Suprapubic skin (tissue), 4 donors: ENCODE measurements at regions not wholly inside any gene's neighbourhood (a gene's known extent, or its start where the extent isn't known, plus 50 kb on each side); places are given as distances from the start of the nearest gene placed in this dataset.

Experiments used
- DNase-seq, 2 donors: peaks; one replicate each; pipeline ENCODE4 v3.0.0-alpha.2; 2019; ENCODE audit warnings: low spot score in 2 of 2
- H3K27ac ChIP-seq: fragments of 200-600 bp; sonication (generic); one replicate; pipeline ENCODE4 v1.5.1; 2019
- H3K27me3 ChIP-seq: fragments of 200-600 bp; sonication (generic); one replicate; pipeline ENCODE4 v1.5.1; 2019
- H3K36me3 ChIP-seq: fragments of 200-600 bp; sonication (generic); one replicate; pipeline ENCODE4 v1.5.1; 2019
- H3K4me1 ChIP-seq: fragments of 200-600 bp; sonication (generic); one replicate; pipeline ENCODE4 v1.5.1; 2019
- H3K4me3 ChIP-seq: fragments of 200-600 bp; sonication (generic); one replicate; pipeline ENCODE4 v1.5.1; 2019; ENCODE audit warnings: mild to moderate bottlenecking
- H3K9me3 ChIP-seq: fragments of 200-600 bp; sonication (generic); one replicate; pipeline ENCODE4 v1.5.1; 2019
- EP300 ChIP-seq: sonication (generic); formaldehyde crosslinking; IDR thresholded peaks from one replicate; pipeline ENCODE4 v1.6.1; 2017; ENCODE audit warnings: antibody characterized with exemption
- POLR2A ChIP-seq, 2 donors: fragments of 450-650 bp; IDR thresholded peaks; one replicate each; pipeline ENCODE4 v1.6.1; 2017; ENCODE audit warnings: antibody characterized with exemption in 2 of 2, mild to moderate bottlenecking in 2 of 2, moderate library complexity in 2 of 2
- POLR2AphosphoS5 ChIP-seq, 3 donors: sonication (generic); formaldehyde crosslinking; IDR thresholded peaks; one replicate each; pipeline ENCODE4 v1.6.1; 2017; ENCODE audit warnings: antibody characterized with exemption in 3 of 3
- WGBS: methylation state at CpG from one replicate; pipeline ENCODE4 v1.1.5; 2018; 5-methylcytosine and 5-hydroxymethylcytosine counted together
- TF ChIP-seq, protein P1 (sequence below), 2 donors: fragments of 200-600 bp in 1 of 2; fragments of 450-650 bp in 1 of 2; sonication (generic) in 1 of 2; IDR thresholded peaks; one replicate each; pipeline ENCODE4 v1.5.1; 2016 to 2019; ENCODE audit warnings: antibody characterized with exemption in 2 of 2, mild to moderate bottlenecking in 1 of 2, moderate library complexity in 1 of 2

DNA sequence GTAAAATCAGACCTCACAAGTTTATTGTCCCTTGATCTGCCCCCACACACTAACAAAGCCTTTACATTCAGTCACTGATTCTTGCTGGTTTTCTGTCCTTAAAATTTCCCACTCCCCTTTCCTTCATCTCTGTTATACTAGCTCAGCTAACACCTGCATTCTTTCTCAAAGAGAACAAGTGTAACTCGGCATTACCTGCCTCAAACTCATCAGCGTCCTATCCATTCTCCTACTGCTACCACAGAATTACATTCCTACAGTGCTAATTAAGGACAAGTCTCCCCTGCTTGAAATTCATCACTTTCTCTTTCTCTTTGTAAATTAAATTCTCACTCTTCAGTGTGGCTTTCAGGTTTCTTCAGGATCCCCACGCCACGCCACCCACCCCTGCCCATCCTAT is 773.2 kb downstream of the FRK start:
- no peaks in the 10 kb centered on the region for H3K36me3 ChIP-seq
- no peak overlapping the region for H3K27ac ChIP-seq
- TF ChIP-seq, protein P1, sequence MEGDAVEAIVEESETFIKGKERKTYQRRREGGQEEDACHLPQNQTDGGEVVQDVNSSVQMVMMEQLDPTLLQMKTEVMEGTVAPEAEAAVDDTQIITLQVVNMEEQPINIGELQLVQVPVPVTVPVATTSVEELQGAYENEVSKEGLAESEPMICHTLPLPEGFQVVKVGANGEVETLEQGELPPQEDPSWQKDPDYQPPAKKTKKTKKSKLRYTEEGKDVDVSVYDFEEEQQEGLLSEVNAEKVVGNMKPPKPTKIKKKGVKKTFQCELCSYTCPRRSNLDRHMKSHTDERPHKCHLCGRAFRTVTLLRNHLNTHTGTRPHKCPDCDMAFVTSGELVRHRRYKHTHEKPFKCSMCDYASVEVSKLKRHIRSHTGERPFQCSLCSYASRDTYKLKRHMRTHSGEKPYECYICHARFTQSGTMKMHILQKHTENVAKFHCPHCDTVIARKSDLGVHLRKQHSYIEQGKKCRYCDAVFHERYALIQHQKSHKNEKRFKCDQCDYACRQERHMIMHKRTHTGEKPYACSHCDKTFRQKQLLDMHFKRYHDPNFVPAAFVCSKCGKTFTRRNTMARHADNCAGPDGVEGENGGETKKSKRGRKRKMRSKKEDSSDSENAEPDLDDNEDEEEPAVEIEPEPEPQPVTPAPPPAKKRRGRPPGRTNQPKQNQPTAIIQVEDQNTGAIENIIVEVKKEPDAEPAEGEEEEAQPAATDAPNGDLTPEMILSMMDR (IDR thresholded peaks at IDR 0.05): no peak
- TF ChIP-seq POLR2A (IDR thresholded peaks at IDR 0.05) (no peak), POLR2AphosphoS5 (IDR thresholded peaks at IDR 0.05) (no peak), EP300 (no peak)
- no peaks in the 10 kb centered on the region for H3K27me3 ChIP-seq
- H3K4me1 ChIP-seq: no peaks in the 10 kb centered on the region
- H3K4me3 ChIP-seq: no peak overlapping the region
- WGBS: 83% methylated on average over 4 of the region's 4 CpGs
- no peak for DNase-seq
- no peaks in the 10 kb centered on the region for H3K9me3 ChIP-seq

DNA sequence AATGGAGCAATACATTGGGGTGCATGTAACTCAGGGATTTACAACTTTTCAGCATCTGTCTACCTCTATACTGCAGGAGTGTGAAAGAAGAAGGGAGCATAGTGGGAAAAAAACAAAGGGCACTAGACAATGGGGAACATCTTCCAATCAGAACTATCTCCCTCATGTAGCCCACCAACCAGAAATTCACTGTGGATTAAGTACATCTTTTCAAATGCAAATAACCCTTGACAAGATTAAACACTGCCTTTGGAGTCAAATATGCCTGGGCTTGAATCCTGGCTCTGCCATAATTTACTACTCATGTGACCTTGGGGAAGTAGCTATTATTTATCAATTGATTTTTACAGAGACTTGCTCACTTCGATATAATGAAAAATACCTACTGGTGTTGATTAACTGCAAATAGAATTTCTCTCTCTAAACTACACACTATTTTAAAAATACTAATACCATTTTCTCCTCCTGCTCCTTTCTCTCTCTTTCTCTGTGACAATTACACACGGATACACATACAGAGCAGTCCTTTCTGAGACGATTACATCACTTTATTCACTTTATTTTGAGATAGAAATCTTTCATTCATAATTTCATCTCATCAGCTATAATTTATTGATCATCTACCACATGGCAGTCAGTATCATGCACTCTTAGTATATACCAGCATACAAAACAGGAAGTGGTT is 783.7 kb downstream of the FRK start:
- no peak for DNase-seq
- no peaks in the 10 kb centered on the region for H3K4me1 ChIP-seq
- no peak overlapping the region for H3K27ac ChIP-seq
- H3K27me3 ChIP-seq: no peaks in the 10 kb centered on the region
- H3K9me3 ChIP-seq: no peaks in the 10 kb centered on the region
- no peak for TF ChIP-seq POLR2AphosphoS5 (IDR thresholded peaks at IDR 0.05)
- no peak for TF ChIP-seq EP300
- TF ChIP-seq, protein P1 (IDR thresholded peaks at IDR 0.05): no peak
- TF ChIP-seq POLR2A (IDR thresholded peaks at IDR 0.05): no peak
- H3K36me3 ChIP-seq: no peaks in the 10 kb centered on the region
- 66% methylated on average over 3 of the region's 3 CpGs for WGBS
- H3K4me3 ChIP-seq: no peak overlapping the region

DNA sequence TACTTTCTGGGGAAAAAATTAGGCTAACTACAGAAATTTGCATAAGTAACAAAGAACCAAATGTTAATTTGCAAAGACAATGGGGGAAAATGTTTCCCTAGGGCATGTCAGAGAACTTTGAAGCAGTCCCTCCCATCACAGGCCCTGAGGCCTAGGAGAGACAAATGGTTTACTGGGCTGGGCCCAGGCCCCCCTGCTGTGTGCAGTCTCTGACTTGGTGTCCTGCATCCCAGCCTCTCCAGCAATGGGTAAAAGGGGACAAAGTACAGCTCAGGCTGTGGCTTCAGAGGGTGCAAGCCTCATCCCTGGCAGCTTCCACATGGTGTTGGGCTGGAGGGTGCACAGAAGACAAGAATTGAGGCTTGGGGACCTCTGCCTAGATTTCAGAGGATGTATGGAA is 788.4 kb downstream of the FRK start:
- Histone ChIP-seq H3K4me3 (no peak overlapping the region), H3K27me3 (no peaks in the 10 kb centered on the region), H3K4me1 (no peaks in the 10 kb centered on the region), H3K27ac (no peak overlapping the region), H3K9me3 (no peaks in the 10 kb centered on the region), H3K36me3 (no peaks in the 10 kb centered on the region)
- no peak for DNase-seq
- TF ChIP-seq EP300: no peak
- no peak for TF ChIP-seq POLR2AphosphoS5 (IDR thresholded peaks at IDR 0.05)
- TF ChIP-seq POLR2A (IDR thresholded peaks at IDR 0.05): no peak
- TF ChIP-seq, protein P1 (IDR thresholded peaks at IDR 0.05): no peak

DNA sequence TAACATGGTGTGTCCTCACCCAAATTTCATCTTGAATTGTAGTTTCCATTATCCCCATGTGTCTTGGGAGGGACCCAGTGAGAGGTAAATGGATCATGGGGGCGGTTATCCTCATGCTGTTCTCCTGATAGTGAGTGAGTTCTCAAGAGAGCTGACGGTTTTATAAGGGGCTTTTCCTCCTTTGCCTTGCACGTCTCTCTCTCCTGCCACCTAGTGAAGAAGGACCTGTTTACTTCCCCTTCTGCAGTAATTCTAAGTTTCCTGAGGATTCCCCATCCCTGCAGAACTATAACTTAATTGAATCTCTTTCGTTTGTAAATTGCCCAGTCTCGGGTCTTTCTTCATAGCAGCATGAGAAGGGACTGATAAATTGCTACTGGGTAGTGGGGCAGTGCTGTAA is 789.3 kb downstream of the FRK start:
- TF ChIP-seq, protein P1 (IDR thresholded peaks at IDR 0.05): no peak
- TF ChIP-seq POLR2AphosphoS5 (IDR thresholded peaks at IDR 0.05) (no peak), EP300 (no peak), POLR2A (IDR thresholded peaks at IDR 0.05) (no peak)
- 38% methylated on average over 5 of the region's 5 CpGs for WGBS
- no peaks in the 10 kb centered on the region for H3K9me3 ChIP-seq
- no peak for DNase-seq
- no peak overlapping the region for H3K27ac ChIP-seq
- H3K4me1 ChIP-seq: no peaks in the 10 kb centered on the region
- H3K4me3 ChIP-seq: no peak overlapping the region
- H3K27me3 ChIP-seq: no peaks in the 10 kb centered on the region
- H3K36me3 ChIP-seq: no peaks in the 10 kb centered on the region

DNA sequence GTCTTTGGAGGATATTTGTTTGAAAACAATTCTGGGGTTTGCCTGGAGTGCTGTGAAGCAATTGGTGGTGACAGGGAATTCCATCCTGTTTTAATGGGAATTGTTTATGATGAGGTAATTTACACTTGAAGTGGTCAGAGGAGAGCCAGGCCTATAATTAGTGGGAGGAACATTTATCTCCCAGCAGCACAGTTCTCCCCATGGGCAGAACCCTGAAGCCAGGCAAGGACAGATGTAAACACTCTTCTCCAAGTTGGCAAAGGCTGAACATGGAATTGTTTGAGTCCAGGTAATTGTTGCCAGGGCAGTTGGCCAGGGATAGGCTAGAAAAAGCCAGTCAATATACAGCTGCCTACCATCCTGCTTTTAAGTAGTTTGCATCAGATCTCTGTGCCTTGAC is 789.7 kb downstream of the FRK start:
- Histone ChIP-seq H3K4me3 (no peak overlapping the region), H3K27me3 (no peaks in the 10 kb centered on the region), H3K27ac (no peak overlapping the region), H3K36me3 (no peaks in the 10 kb centered on the region), H3K9me3 (no peaks in the 10 kb centered on the region), H3K4me1 (no peaks in the 10 kb centered on the region)
- TF ChIP-seq, protein P1 (IDR thresholded peaks at IDR 0.05): no peak
- TF ChIP-seq EP300 (no peak), POLR2AphosphoS5 (IDR thresholded peaks at IDR 0.05) (no peak), POLR2A (IDR thresholded peaks at IDR 0.05) (no peak)
- no peak for DNase-seq
